GM12878 (cell line): ENCODE measurements at regions not wholly inside any gene's neighbourhood (a gene's known extent, or its start where the extent isn't known, plus 50 kb on each side); places are given as distances from the start of the nearest gene placed in this dataset.

ENCODE experiments used
- ASH2L ChIP-seq: fragments of 300-600, 200-600 bp; sonication (generic); IDR thresholded peaks from 2 replicates; pipeline ENCODE4 v1.6.1; 2017; ENCODE audit warnings: low read depth, mild to moderate bottlenecking, borderline replicate concordance
- CHD4 ChIP-seq: fragments of 200-600 bp; sonication (generic); IDR thresholded peaks from 2 replicates; pipeline ENCODE4 v1.6.1; 2016; ENCODE audit warnings: mild to moderate bottlenecking
- EED ChIP-seq: sonication (generic); IDR thresholded peaks from 2 replicates; pipeline ENCODE4 v1.6.1; 2016; ENCODE audit warnings: antibody characterized with exemption, low read depth
- GABPA ChIP-seq: IDR thresholded peaks from 2 replicates; pipeline ENCODE4 v1.6.1; 2014; ENCODE audit warnings: antibody characterized with exemption, low read depth, mild to moderate bottlenecking, inconsistent platforms
- NFIC ChIP-seq: IDR thresholded peaks from 2 replicates; pipeline ENCODE4 v1.6.1; 2012; ENCODE audit warnings: low read depth, mild to moderate bottlenecking, inconsistent platforms, low read length, moderate library complexity
- PAX5 ChIP-seq: IDR thresholded peaks from 2 replicates; pipeline ENCODE4 v1.6.1; 2011; ENCODE audit warnings: low read depth, low read length, borderline replicate concordance
- RBBP5 ChIP-seq: fragments of 200-600 bp; sonication (generic); conservative IDR thresholded peaks from 2 replicates; pipeline ENCODE4 v1.6.1; 2016
- SUZ12 ChIP-seq: fragments of 200-600 bp; sonication (generic); IDR thresholded peaks from one replicate; pipeline ENCODE4 v1.6.1; 2018; ENCODE audit warnings: antibody characterized with exemption, mild to moderate bottlenecking; ENCODE audit not compliant: unreplicated experiment
- ZBED1 ChIP-seq: IDR thresholded peaks from 2 replicates; pipeline ENCODE4 v1.6.1; 2016; ENCODE audit warnings: borderline replicate concordance
- ZNF207 ChIP-seq: fragments of 450-650 bp; IDR thresholded peaks from 2 replicates; pipeline ENCODE4 v1.6.1; 2014; ENCODE audit warnings: antibody characterized with exemption, mild to moderate bottlenecking, borderline replicate concordance
- ZNF274 ChIP-seq: IDR thresholded peaks from one replicate; pipeline ENCODE4 v1.8.0; 2011; ENCODE audit not compliant: insufficient read length, insufficient read depth
- ZNF384 ChIP-seq: IDR thresholded peaks from 2 replicates; pipeline ENCODE4 v1.6.1; 2012; ENCODE audit warnings: low read depth, mild to moderate bottlenecking, low read length, improper control_type of control experiment, borderline replicate concordance
- TF ChIP-seq, protein P1 (sequence below): fragments of 450-650 bp; formaldehyde crosslinking; IDR thresholded peaks from 2 replicates; pipeline ENCODE4 v1.4.0; 2020; ENCODE audit warnings: mild to moderate bottlenecking, moderate library complexity
- TF ChIP-seq, protein P2 (sequence below): IDR thresholded peaks from 2 replicates; pipeline ENCODE4 v1.6.1; 2011; ENCODE audit warnings: low read depth, low read length, improper control_type of control experiment, borderline replicate concordance
- TF ChIP-seq, protein P3 (sequence below), 3 experiments: IDR thresholded peaks in 2 of 3; conservative IDR thresholded peaks in 1 of 3; 2 replicates each; pipeline ENCODE4 v1.5.1; 2011; ENCODE audit warnings: low read depth in 3 of 3, low read length in 3 of 3, mild to moderate bottlenecking in 3 of 3, control low read depth in 2 of 3, moderate library complexity in 2 of 3, inconsistent platforms in 1 of 3, mixed read lengths in 1 of 3; ENCODE audit not compliant: control insufficient read depth in 2 of 3, insufficient read depth in 1 of 3; ENCODE audit errors: extremely low read depth in 1 of 3
- TF ChIP-seq, protein P4 (sequence below): fragments of 450-650 bp; IDR thresholded peaks from 2 replicates; pipeline ENCODE4 v1.6.1; 2018; ENCODE audit warnings: mild to moderate bottlenecking, low read depth, moderate library complexity; ENCODE audit not compliant: partially characterized antibody
- TF ChIP-seq, protein P5 (sequence below): fragments of 450-650 bp; IDR thresholded peaks from 2 replicates; pipeline ENCODE4 v1.6.1; 2016; ENCODE audit warnings: mild to moderate bottlenecking
- TF ChIP-seq, protein P6 (sequence below): fragments of 450-650 bp; IDR thresholded peaks from 2 replicates; pipeline ENCODE4 v1.6.1; 2017; ENCODE audit warnings: low read depth, mild to moderate bottlenecking, moderate library complexity

DNA sequence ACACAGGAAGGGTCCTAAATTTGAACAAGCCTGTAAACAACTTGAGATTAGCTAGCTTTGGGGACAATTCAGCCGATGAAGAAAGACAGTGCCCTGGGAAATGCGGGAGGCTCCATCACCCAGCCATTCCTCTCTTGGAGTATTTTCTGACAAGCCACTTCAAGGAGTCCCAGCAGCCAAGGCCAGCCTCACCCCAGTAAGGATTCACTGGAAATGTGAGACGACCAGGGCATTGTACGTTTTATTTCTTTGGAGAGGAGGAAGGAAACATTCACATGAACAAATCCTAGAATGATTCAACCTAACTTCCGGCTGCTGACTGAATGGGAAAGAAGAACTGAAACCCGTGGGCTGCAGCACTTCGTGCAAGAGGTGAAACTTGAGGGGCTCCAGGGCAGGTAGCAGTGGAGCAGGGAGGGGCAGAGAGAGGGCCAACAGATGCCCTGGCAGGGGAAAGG is 116.4 kb upstream of the ARHGEF3 start (continued):
- TF ChIP-seq, protein P1, sequence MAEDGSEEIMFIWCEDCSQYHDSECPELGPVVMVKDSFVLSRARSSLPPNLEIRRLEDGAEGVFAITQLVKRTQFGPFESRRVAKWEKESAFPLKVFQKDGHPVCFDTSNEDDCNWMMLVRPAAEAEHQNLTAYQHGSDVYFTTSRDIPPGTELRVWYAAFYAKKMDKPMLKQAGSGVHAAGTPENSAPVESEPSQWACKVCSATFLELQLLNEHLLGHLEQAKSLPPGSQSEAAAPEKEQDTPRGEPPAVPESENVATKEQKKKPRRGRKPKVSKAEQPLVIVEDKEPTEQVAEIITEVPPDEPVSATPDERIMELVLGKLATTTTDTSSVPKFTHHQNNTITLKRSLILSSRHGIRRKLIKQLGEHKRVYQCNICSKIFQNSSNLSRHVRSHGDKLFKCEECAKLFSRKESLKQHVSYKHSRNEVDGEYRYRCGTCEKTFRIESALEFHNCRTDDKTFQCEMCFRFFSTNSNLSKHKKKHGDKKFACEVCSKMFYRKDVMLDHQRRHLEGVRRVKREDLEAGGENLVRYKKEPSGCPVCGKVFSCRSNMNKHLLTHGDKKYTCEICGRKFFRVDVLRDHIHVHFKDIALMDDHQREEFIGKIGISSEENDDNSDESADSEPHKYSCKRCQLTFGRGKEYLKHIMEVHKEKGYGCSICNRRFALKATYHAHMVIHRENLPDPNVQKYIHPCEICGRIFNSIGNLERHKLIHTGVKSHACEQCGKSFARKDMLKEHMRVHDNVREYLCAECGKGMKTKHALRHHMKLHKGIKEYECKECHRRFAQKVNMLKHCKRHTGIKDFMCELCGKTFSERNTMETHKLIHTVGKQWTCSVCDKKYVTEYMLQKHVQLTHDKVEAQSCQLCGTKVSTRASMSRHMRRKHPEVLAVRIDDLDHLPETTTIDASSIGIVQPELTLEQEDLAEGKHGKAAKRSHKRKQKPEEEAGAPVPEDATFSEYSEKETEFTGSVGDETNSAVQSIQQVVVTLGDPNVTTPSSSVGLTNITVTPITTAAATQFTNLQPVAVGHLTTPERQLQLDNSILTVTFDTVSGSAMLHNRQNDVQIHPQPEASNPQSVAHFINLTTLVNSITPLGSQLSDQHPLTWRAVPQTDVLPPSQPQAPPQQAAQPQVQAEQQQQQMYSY (CRISPR knock-in tag): no peak
- TF ChIP-seq ZBED1 (peak; percentile 89; the same call in 1 of the 2 replicates), GABPA (peak; percentile 81), ZNF274 (no peak), CHD4 (peak; percentile 98), NFIC (peak; percentile 99), ASH2L (no peak), ZNF384 (no peak), PAX5 (peak; percentile 99), SUZ12 (no peak), ZNF207 (peak; percentile 52; the same call in 1 of the 2 replicates), EED (peak; percentile 99), RBBP5 (no peak)
- TF ChIP-seq, protein P2, sequence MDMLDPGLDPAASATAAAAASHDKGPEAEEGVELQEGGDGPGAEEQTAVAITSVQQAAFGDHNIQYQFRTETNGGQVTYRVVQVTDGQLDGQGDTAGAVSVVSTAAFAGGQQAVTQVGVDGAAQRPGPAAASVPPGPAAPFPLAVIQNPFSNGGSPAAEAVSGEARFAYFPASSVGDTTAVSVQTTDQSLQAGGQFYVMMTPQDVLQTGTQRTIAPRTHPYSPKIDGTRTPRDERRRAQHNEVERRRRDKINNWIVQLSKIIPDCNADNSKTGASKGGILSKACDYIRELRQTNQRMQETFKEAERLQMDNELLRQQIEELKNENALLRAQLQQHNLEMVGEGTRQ: no peak
- TF ChIP-seq, protein P3, sequence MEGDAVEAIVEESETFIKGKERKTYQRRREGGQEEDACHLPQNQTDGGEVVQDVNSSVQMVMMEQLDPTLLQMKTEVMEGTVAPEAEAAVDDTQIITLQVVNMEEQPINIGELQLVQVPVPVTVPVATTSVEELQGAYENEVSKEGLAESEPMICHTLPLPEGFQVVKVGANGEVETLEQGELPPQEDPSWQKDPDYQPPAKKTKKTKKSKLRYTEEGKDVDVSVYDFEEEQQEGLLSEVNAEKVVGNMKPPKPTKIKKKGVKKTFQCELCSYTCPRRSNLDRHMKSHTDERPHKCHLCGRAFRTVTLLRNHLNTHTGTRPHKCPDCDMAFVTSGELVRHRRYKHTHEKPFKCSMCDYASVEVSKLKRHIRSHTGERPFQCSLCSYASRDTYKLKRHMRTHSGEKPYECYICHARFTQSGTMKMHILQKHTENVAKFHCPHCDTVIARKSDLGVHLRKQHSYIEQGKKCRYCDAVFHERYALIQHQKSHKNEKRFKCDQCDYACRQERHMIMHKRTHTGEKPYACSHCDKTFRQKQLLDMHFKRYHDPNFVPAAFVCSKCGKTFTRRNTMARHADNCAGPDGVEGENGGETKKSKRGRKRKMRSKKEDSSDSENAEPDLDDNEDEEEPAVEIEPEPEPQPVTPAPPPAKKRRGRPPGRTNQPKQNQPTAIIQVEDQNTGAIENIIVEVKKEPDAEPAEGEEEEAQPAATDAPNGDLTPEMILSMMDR (IDR thresholded peaks at IDR 0.05 in 2 of 3, conservative IDR thresholded peaks at IDR 0.05 in 1 of 3; ENCODE audit: control insufficient read depth in 2 of 3, extremely low read depth in 1 of 3, insufficient read depth in 1 of 3, low read depth in 3 of 3, low read length in 3 of 3): no peak
- TF ChIP-seq, protein P4, sequence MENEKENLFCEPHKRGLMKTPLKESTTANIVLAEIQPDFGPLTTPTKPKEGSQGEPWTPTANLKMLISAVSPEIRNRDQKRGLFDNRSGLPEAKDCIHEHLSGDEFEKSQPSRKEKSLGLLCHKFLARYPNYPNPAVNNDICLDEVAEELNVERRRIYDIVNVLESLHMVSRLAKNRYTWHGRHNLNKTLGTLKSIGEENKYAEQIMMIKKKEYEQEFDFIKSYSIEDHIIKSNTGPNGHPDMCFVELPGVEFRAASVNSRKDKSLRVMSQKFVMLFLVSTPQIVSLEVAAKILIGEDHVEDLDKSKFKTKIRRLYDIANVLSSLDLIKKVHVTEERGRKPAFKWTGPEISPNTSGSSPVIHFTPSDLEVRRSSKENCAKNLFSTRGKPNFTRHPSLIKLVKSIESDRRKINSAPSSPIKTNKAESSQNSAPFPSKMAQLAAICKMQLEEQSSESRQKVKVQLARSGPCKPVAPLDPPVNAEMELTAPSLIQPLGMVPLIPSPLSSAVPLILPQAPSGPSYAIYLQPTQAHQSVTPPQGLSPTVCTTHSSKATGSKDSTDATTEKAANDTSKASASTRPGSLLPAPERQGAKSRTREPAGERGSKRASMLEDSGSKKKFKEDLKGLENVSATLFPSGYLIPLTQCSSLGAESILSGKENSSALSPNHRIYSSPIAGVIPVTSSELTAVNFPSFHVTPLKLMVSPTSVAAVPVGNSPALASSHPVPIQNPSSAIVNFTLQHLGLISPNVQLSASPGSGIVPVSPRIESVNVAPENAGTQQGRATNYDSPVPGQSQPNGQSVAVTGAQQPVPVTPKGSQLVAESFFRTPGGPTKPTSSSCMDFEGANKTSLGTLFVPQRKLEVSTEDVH: no peak
- TF ChIP-seq, protein P5, sequence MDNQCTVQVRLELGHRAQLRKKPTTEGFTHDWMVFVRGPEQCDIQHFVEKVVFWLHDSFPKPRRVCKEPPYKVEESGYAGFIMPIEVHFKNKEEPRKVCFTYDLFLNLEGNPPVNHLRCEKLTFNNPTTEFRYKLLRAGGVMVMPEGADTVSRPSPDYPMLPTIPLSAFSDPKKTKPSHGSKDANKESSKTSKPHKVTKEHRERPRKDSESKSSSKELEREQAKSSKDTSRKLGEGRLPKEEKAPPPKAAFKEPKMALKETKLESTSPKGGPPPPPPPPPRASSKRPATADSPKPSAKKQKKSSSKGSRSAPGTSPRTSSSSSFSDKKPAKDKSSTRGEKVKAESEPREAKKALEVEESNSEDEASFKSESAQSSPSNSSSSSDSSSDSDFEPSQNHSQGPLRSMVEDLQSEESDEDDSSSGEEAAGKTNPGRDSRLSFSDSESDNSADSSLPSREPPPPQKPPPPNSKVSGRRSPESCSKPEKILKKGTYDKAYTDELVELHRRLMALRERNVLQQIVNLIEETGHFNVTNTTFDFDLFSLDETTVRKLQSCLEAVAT: no peak; the same call in 1 of the 2 replicates
- TF ChIP-seq, protein P6, sequence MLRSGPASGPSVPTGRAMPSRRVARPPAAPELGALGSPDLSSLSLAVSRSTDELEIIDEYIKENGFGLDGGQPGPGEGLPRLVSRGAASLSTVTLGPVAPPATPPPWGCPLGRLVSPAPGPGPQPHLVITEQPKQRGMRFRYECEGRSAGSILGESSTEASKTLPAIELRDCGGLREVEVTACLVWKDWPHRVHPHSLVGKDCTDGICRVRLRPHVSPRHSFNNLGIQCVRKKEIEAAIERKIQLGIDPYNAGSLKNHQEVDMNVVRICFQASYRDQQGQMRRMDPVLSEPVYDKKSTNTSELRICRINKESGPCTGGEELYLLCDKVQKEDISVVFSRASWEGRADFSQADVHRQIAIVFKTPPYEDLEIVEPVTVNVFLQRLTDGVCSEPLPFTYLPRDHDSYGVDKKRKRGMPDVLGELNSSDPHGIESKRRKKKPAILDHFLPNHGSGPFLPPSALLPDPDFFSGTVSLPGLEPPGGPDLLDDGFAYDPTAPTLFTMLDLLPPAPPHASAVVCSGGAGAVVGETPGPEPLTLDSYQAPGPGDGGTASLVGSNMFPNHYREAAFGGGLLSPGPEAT: peak; percentile 86
